WTC11 (cell line): ENCODE measurements at regions not wholly inside any gene's neighbourhood (a gene's known extent, or its start where the extent isn't known, plus 50 kb on each side); places are given as distances from the start of the nearest gene placed in this dataset.

ENCODE experiments used
- ATAC-seq: fragments of 200-7000 bp; cut with Tn5 transposase; 2 replicates; pipeline ENCODE4 v1.10.0; 2021; ENCODE audit warnings: mild to moderate bottlenecking, moderate library complexity
- CTCF ChIA-PET: fragments of 300-600 bp; sonication (Branson Sonifier 250); formaldehyde crosslinking; loops from one replicate; lab custom pipeline; 2021; ENCODE audit warnings: antibody characterized with exemption; lab: Charles Lee
- POLR2A ChIA-PET: fragments of 350-600 bp; sonication (Branson Sonifier 250); formaldehyde crosslinking; loops from one replicate; lab custom pipeline; 2021; ENCODE audit warnings: antibody characterized with exemption; lab: Charles Lee
- DNase-seq: peaks from one replicate; pipeline ENCODE4 v3.0.0; 2021; ENCODE audit warnings: low spot score
- H3K27ac Mint-ChIP-seq: 2 replicates; pipeline ENCODE4 v1.8.0; 2021; ENCODE audit warnings: mixed read lengths
- H3K27me3 Mint-ChIP-seq: 2 replicates; pipeline ENCODE4 v1.8.0; 2021; ENCODE audit warnings: low read depth, mild to moderate bottlenecking, moderate library complexity, mixed read lengths
- H3K36me3 Mint-ChIP-seq: 2 replicates; pipeline ENCODE4 v1.8.0; 2021; ENCODE audit warnings: mixed read lengths
- H3K4me1 Mint-ChIP-seq: 2 replicates; pipeline ENCODE4 v1.8.0; 2022; ENCODE audit warnings: mixed read lengths
- H3K4me3 Mint-ChIP-seq: 2 replicates; pipeline ENCODE4 v1.8.0; 2021; ENCODE audit warnings: mild to moderate bottlenecking, moderate library complexity, mixed read lengths
- H3K9me3 Mint-ChIP-seq: 2 replicates; pipeline ENCODE4 v1.8.0; 2021; ENCODE audit warnings: mixed read lengths
- AFF4 ChIP-seq: sonication (generic); formaldehyde crosslinking; IDR thresholded peaks from 2 replicates; pipeline ENCODE4 v1.8.1; 2023; ENCODE audit warnings: mild to moderate bottlenecking, missing genetic modification reagents, borderline replicate concordance
- E2F5 ChIP-seq: sonication (generic); formaldehyde crosslinking; IDR thresholded peaks from 2 replicates; pipeline ENCODE4 v1.8.1; 2022; ENCODE audit warnings: mild to moderate bottlenecking, moderate library complexity, missing genetic modification reagents
- GRHL2 ChIP-seq: fragments of 250-450 bp; sonication (Bioruptor Pico); IDR thresholded peaks from 2 replicates; pipeline ENCODE4 v1.8.0; 2022; ENCODE audit warnings: mild to moderate bottlenecking, moderate library complexity; ENCODE audit not compliant: insufficient replicate concordance, severe bottlenecking
- IRF1 ChIP-seq: sonication (generic); formaldehyde crosslinking; IDR thresholded peaks from 2 replicates; pipeline ENCODE4 v1.8.0; 2023; ENCODE audit warnings: missing genetic modification reagents
- JUN ChIP-seq: sonication (generic); formaldehyde crosslinking; IDR thresholded peaks from 2 replicates; pipeline ENCODE4 v1.8.0; 2023; ENCODE audit warnings: mild to moderate bottlenecking, missing genetic modification reagents
- MLX ChIP-seq: sonication (generic); formaldehyde crosslinking; IDR thresholded peaks from 2 replicates; pipeline ENCODE4 v1.8.1; 2023; ENCODE audit warnings: mild to moderate bottlenecking, missing genetic modification reagents, moderate library complexity
- MXD4 ChIP-seq: fragments of 250-450 bp; sonication (Bioruptor Pico); IDR thresholded peaks from 2 replicates; pipeline ENCODE4 v1.8.0; 2021; ENCODE audit warnings: mild to moderate bottlenecking, moderate library complexity, borderline replicate concordance
- PRRX2 ChIP-seq: fragments of 250-450 bp; sonication (Bioruptor Pico); IDR thresholded peaks from 2 replicates; pipeline ENCODE4 v1.8.0; 2021; ENCODE audit warnings: mild to moderate bottlenecking
- SMAD3 ChIP-seq: sonication (generic); formaldehyde crosslinking; IDR thresholded peaks from 2 replicates; pipeline ENCODE4 v1.8.0; 2022; ENCODE audit warnings: missing genetic modification reagents, mild to moderate bottlenecking, borderline replicate concordance
- TCF7 ChIP-seq: sonication (generic); formaldehyde crosslinking; IDR thresholded peaks from 2 replicates; pipeline ENCODE4 v1.8.0; 2022; ENCODE audit warnings: mild to moderate bottlenecking, low read depth, missing genetic modification reagents, moderate library complexity
- ZNF219 ChIP-seq: sonication (generic); formaldehyde crosslinking; IDR thresholded peaks from 2 replicates; pipeline ENCODE4 v1.8.0; 2023; ENCODE audit warnings: missing genetic modification reagents, mild to moderate bottlenecking, borderline replicate concordance
- ZNF317 ChIP-seq: sonication (generic); formaldehyde crosslinking; IDR thresholded peaks from 2 replicates; pipeline ENCODE4 v1.8.1; 2023; ENCODE audit warnings: low read depth, mild to moderate bottlenecking, moderate library complexity, missing genetic modification reagents, borderline replicate concordance
- ZNF396 ChIP-seq: fragments of 250-450 bp; sonication (Bioruptor Pico); IDR thresholded peaks from 2 replicates; pipeline ENCODE4 v1.8.0; 2021; ENCODE audit warnings: mild to moderate bottlenecking, moderate library complexity, borderline replicate concordance
- ZNF425 ChIP-seq: fragments of 250-450 bp; sonication (Bioruptor Pico); conservative IDR thresholded peaks from 2 replicates; pipeline ENCODE4 v1.9.0; 2021; ENCODE audit warnings: mild to moderate bottlenecking
- ZNF671 ChIP-seq: fragments of 250-450 bp; sonication (Bioruptor Pico); IDR thresholded peaks from 2 replicates; pipeline ENCODE4 v1.8.0; 2021; ENCODE audit warnings: mild to moderate bottlenecking
- TF ChIP-seq, protein P1 (sequence below): sonication (generic); formaldehyde crosslinking; IDR thresholded peaks from 2 replicates; pipeline ENCODE4 v1.8.0; 2022; ENCODE audit warnings: mild to moderate bottlenecking, missing genetic modification reagents
- TF ChIP-seq, protein P2 (sequence below): fragments of 250-450 bp; sonication (Bioruptor Pico); IDR thresholded peaks from 2 replicates; pipeline ENCODE4 v1.9.0; 2021; ENCODE audit warnings: mild to moderate bottlenecking
- TF ChIP-seq, protein P3 (sequence below): sonication (generic); formaldehyde crosslinking; IDR thresholded peaks from 2 replicates; pipeline ENCODE4 v1.8.1; 2023; ENCODE audit warnings: mild to moderate bottlenecking, missing genetic modification reagents

DNA sequence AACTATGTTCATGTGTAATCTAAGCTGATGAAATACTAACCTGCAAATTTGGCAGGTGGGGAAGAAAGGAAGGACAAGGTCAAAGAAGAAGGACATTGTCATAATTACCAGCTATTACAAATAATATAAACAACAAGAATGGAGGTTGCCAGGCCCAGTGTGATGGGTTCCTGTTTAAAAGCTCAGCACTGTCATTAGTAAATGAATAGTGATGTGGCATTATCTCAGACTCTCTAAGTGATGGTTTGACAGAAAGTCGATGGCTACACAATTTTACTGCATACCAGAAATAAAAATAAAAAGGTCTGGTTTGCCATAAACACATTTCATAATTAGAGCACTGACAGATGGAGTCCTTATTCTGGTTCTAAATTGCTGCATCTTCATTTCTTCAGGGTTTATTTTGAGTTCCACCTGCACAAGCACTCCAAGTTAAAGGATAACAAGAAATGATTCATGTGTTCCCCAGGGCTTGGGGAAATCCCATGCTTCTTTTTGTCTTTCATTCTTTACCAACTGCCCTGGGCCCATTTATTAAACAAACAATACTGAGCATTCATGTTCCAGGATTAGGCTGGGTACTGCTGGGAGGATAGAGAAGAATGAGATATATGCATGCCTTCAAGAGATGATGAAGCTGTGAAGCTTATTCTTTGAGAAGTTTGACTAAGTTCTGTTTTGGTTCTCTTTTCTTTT lies 367.8 kb upstream of the RASGEF1B start (continued):
- TF ChIP-seq ZNF317 (CRISPR knock-in tag) (no peak), PRRX2 (CRISPR knock-in tag) (no peak), MLX (CRISPR knock-in tag) (no peak), E2F5 (CRISPR knock-in tag) (no peak), IRF1 (no peak), TCF7 (CRISPR knock-in tag) (no peak), GRHL2 (CRISPR knock-in tag) (no peak), MXD4 (CRISPR knock-in tag) (no peak), ZNF396 (no peak)
- TF ChIP-seq, protein P1, sequence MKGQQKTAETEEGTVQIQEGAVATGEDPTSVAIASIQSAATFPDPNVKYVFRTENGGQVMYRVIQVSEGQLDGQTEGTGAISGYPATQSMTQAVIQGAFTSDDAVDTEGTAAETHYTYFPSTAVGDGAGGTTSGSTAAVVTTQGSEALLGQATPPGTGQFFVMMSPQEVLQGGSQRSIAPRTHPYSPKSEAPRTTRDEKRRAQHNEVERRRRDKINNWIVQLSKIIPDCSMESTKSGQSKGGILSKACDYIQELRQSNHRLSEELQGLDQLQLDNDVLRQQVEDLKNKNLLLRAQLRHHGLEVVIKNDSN, result no peak

- Mint-ChIP-seq H3K27me3 (no peaks in the 10 kb centered on the region), H3K9me3 (no peaks in the 10 kb centered on the region), H3K4me3 (no peak overlapping the region), H3K36me3 (no peaks in the 10 kb centered on the region), H3K27ac (no peak overlapping the region), H3K4me1 (no peaks in the 10 kb centered on the region)
- ATAC-seq (no peak), DNase-seq (no peak)
- ChIA-PET CTCF (no interaction called here), POLR2A (no interaction called here)
- TF ChIP-seq ZNF671 (CRISPR knock-in tag), result no peak
- TF ChIP-seq, protein P2, sequence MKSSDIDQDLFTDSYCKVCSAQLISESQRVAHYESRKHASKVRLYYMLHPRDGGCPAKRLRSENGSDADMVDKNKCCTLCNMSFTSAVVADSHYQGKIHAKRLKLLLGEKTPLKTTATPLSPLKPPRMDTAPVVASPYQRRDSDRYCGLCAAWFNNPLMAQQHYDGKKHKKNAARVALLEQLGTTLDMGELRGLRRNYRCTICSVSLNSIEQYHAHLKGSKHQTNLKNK (CRISPR knock-in tag), result no peak
- no peak for TF ChIP-seq JUN (CRISPR knock-in tag)
- no peak for TF ChIP-seq ZNF425
- TF ChIP-seq, protein P3, sequence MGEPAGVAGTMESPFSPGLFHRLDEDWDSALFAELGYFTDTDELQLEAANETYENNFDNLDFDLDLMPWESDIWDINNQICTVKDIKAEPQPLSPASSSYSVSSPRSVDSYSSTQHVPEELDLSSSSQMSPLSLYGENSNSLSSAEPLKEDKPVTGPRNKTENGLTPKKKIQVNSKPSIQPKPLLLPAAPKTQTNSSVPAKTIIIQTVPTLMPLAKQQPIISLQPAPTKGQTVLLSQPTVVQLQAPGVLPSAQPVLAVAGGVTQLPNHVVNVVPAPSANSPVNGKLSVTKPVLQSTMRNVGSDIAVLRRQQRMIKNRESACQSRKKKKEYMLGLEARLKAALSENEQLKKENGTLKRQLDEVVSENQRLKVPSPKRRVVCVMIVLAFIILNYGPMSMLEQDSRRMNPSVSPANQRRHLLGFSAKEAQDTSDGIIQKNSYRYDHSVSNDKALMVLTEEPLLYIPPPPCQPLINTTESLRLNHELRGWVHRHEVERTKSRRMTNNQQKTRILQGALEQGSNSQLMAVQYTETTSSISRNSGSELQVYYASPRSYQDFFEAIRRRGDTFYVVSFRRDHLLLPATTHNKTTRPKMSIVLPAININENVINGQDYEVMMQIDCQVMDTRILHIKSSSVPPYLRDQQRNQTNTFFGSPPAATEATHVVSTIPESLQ (CRISPR knock-in tag), result no peak
- TF ChIP-seq AFF4 (CRISPR knock-in tag), result no peak
- TF ChIP-seq SMAD3, result no peak
- no peak for TF ChIP-seq ZNF219
- TF ChIP-seq ZNF317 (CRISPR knock-in tag), result no peak
Observed at GRCh38 chr4:81838586-81838985, 366.9 kb upstream of the RASGEF1B start.
